GM18502 (cell line): ENCODE measurements at regions not wholly inside any gene's neighbourhood (a gene's known extent, or its start where the extent isn't known, plus 50 kb on each side); places are given as distances from the start of the nearest gene placed in this dataset.

Experiments used
- ATAC-seq: cut with Tn5 transposase; IDR thresholded peaks from one replicate; pipeline ENCODE4 v1.9.1; 2021; ENCODE audit warnings: mild to moderate bottlenecking; ENCODE audit not compliant: unreplicated experiment, poor library complexity

DNA sequence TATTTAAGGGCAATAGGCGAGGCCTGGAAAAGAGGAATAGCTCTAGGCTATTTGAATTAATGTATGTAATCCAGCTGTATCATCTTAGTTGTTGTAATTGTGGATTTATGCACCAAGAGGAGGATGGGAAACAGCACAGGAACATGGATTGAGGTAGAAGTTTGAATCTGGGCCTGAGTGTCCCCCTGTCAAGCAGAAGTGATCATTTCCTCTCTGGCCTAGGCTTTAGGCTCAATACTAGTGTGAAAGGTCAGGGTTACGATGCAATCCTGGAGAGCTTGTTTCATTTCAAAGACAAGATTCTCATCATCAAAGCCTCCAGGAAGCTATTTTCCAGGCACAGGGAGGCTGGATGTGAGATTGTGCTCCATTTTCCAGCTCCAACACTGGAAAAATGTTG, 77.9 kb upstream of the HSD17B12 start:
- no peak for ATAC-seq

- no peak for ATAC-seq
Measured at GRCh38 chr11:43614214-43614613, 66.3 kb upstream of the HSD17B12 start.

DNA sequence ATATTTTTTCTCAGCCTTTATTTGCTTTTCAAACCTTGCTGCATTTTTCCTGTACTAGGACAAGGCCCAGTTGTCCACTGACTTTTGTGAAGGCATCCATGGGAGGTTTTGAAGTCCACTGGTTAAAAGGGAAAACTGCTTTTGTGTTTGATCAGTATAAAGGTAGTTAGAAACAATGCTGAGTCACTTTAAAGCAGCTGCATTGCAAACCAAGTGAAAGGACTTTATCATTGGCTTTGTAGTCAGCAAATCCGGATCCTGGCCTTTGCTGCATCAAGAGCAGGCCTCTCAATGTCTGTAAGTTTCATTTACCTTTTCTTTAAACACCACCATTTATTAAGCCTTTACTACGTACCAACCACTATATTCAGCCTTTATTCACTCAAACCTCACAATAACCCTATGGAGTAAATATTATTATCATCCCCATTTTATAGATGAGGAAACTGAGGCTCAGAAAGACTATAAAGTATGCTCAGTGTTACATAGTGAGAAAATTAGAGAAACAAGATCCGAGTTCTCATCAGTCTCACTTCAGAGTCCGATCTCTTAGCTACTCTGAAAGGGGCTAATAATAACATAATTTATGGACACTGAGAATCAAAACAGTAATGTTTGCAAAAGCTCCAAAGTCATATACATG, 60.6 kb upstream of the HSD17B12 start:
- no peak for ATAC-seq

DNA sequence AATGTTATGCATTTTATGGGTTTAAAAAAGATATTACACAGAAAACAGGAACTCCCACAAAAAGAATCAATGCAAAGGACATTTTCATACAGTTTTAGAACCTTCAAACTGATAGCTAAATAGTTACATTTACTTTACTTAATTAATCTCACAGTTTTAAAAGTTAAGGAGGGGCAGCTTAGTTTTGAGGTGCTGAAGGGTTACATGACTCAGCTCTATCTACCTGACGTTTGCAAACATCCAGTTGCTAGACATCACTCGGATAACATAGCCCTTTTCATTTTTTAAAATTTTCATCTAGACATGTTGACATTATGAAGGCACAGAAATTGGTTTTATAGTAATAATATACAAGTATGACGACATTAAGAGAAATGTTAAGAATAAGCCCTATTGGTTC, 53.7 kb upstream of the HSD17B12 start:
- no peak for ATAC-seq
